ENCODE measurements at regions not wholly inside any gene's neighbourhood (a gene's known extent, or its start where the extent isn't known, plus 50 kb on each side); places are given as distances from the start of the nearest gene placed in this dataset.

DNA sequence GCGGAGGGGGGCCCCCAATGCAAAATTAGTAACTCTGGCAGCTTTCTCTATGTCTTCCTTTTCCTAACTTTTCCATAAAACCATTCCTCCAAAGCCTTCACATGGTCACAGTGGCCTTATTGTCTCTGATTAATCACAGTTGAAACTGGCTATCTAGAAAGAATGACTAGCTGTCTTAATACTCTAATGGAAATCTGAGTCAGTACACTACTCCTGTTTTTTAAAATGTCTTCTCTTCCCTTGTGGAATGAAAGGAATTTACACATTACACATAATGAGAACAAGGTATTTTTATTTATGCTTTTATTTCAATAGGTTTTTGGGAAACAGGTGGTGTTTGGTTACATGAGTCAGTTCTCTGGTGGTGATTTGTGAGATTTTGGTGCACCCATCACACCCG lies 66.3 kb upstream of the PUDP start:
- TF ChIP-seq EP300 (IDR thresholded peaks at IDR 0.05; ENCODE audit: low read depth) (no peak), POLR2A (IDR thresholded peaks at IDR 0.05) (no peak)
- TF ChIP-seq, protein P1, sequence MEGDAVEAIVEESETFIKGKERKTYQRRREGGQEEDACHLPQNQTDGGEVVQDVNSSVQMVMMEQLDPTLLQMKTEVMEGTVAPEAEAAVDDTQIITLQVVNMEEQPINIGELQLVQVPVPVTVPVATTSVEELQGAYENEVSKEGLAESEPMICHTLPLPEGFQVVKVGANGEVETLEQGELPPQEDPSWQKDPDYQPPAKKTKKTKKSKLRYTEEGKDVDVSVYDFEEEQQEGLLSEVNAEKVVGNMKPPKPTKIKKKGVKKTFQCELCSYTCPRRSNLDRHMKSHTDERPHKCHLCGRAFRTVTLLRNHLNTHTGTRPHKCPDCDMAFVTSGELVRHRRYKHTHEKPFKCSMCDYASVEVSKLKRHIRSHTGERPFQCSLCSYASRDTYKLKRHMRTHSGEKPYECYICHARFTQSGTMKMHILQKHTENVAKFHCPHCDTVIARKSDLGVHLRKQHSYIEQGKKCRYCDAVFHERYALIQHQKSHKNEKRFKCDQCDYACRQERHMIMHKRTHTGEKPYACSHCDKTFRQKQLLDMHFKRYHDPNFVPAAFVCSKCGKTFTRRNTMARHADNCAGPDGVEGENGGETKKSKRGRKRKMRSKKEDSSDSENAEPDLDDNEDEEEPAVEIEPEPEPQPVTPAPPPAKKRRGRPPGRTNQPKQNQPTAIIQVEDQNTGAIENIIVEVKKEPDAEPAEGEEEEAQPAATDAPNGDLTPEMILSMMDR (IDR thresholded peaks at IDR 0.05): no peak
